GM21390 (cell line): ENCODE measurements at regions not wholly inside any gene's neighbourhood (a gene's known extent, or its start where the extent isn't known, plus 50 kb on each side); places are given as distances from the start of the nearest gene placed in this dataset.
A peak's percentile ranks its signal among the peaks of the same experiment; 100 is the strongest.
"Not testable (repeated sequence)": the region's sequence is repeated elsewhere in the genome, so short reads cannot be mapped to it uniquely, and the experiment has no call there.

ENCODE experiments used
- ATAC-seq: cut with Tn5 transposase; IDR thresholded peaks from one replicate; pipeline ENCODE4 v1.9.1; 2021; ENCODE audit not compliant: unreplicated experiment

- ATAC-seq, result no peak
These were observed 65.7 kb upstream of the LANCL2 start for GRCh38 chr7:55299273-55299967.

- no peak for ATAC-seq
These were observed 61.9 kb upstream of the LANCL2 start for GRCh38 chr7:55303220-55303619.

- ATAC-seq, result no peak
These were observed 60.9 kb upstream of the LANCL2 start for GRCh38 chr7:55304018-55304762.

- ATAC-seq, result no peak
These were observed 60.0 kb upstream of the LANCL2 start for GRCh38 chr7:55305135-55305534.

- no peak for ATAC-seq
These were observed 58.8 kb upstream of the LANCL2 start for GRCh38 chr7:55306331-55306730.

- no peak for ATAC-seq
These were observed 57.8 kb upstream of the LANCL2 start for GRCh38 chr7:55307123-55307916.

- ATAC-seq, result peak; percentile 1
These were observed 56.8 kb upstream of the LANCL2 start for GRCh38 chr7:55308186-55308929.

GRCh38 chr7:55309040-55309991 lies 55.8 kb upstream of the LANCL2 start:
- peak; percentile 88 for ATAC-seq

GRCh38 chr7:55310287-55311025 lies 54.7 kb upstream of the LANCL2 start:
- no peak for ATAC-seq

- not testable (repeated sequence) for ATAC-seq
These were observed 53.2 kb upstream of the LANCL2 start for GRCh38 chr7:55311892-55312291.

- ATAC-seq, result not testable (repeated sequence)
These were observed 51.5 kb upstream of the LANCL2 start for GRCh38 chr7:55313671-55314070.

- ATAC-seq, result no peak
These were observed 50.2 kb upstream of the LANCL2 start for GRCh38 chr7:55314967-55315366.
